ENCODE measurements at regions not wholly inside any gene's neighbourhood (a gene's known extent, or its start where the extent isn't known, plus 50 kb on each side); places are given as distances from the start of the nearest gene placed in this dataset.

GRCh38 chr21:16569679-16570078 is 839.9 kb downstream of the USP25 start:
- intact Hi-C loops (cut with DNase I), result no loop called here
- no peak for DNase-seq (ENCODE audit: low spot score)

GRCh38 chr21:16570171-16570570 is 840.4 kb downstream of the USP25 start:
- intact Hi-C loops (cut with DNase I), result no loop called here
- DNase-seq (ENCODE audit: low spot score), result no peak

- intact Hi-C loops (cut with DNase I), result no loop called here
- DNase-seq (ENCODE audit: low spot score), result no peak
Observed at GRCh38 chr21:16570856-16571255, 841.1 kb downstream of the USP25 start.

GRCh38 chr21:16571594-16571993 is 841.8 kb downstream of the USP25 start:
- no peak for DNase-seq (ENCODE audit: low spot score)
- intact Hi-C loops (cut with DNase I), result no loop called here

- no peak for DNase-seq (ENCODE audit: low spot score)
- intact Hi-C loops (cut with DNase I), result no loop called here
Observed at GRCh38 chr21:16572032-16572431, 842.2 kb downstream of the USP25 start.

GRCh38 chr21:16573578-16573977 is 843.8 kb downstream of the USP25 start:
- no peak for DNase-seq (ENCODE audit: low spot score)
- intact Hi-C loops (cut with DNase I), result no loop called here

GRCh38 chr21:16577975-16578374 is 848.2 kb downstream of the USP25 start:
- no peak for DNase-seq (ENCODE audit: low spot score)

GRCh38 chr21:16578912-16579311 is 849.1 kb downstream of the USP25 start:
- intact Hi-C loops (cut with DNase I), result no loop called here

More at GRCh38 chr21:16577975-16578374, 848.2 kb downstream of the USP25 start:
- intact Hi-C loops (cut with DNase I), result no loop called here

GRCh38 chr21:16579538-16579937 is 849.8 kb downstream of the USP25 start:
- no peak for DNase-seq (ENCODE audit: low spot score)
- intact Hi-C loops (cut with DNase I), result no loop called here

More at GRCh38 chr21:16578912-16579311, 849.1 kb downstream of the USP25 start:
- no peak for DNase-seq (ENCODE audit: low spot score)

- intact Hi-C loops (cut with DNase I), result loop anchor here in 1 of 2 donors (10.0 kb wide), 1 partner anchor 46 kb away; no protein-coding TSS in a partner anchor
- no peak for DNase-seq (ENCODE audit: low spot score)
Observed at GRCh38 chr21:16580661-16581060, 850.9 kb downstream of the USP25 start.

- intact Hi-C loops (cut with DNase I), result loop anchor here in 1 of 2 donors (10.0 kb wide), 1 partner anchor 49 kb away; no protein-coding TSS in a partner anchor
- no peak for DNase-seq (ENCODE audit: low spot score)
Observed at GRCh38 chr21:16583556-16583955, 853.8 kb downstream of the USP25 start.

GRCh38 chr21:16584756-16585155 is 855.0 kb downstream of the USP25 start:
- no peak for DNase-seq (ENCODE audit: low spot score)
- intact Hi-C loops (cut with DNase I), result loop anchor here in 1 of 2 donors (10.0 kb wide), 1 partner anchor 50 kb away; no protein-coding TSS in a partner anchor

GRCh38 chr21:16585896-16586295 is 856.1 kb downstream of the USP25 start:
- DNase-seq (ENCODE audit: low spot score), result no peak
- intact Hi-C loops (cut with DNase I), result loop anchor here in 1 of 2 donors (10.0 kb wide), 1 partner anchor 51 kb away; no protein-coding TSS in a partner anchor

- DNase-seq (ENCODE audit: low spot score), result peak; percentile 79
- intact Hi-C loops (cut with DNase I), result loop anchor here in 1 of 2 donors (10.0 kb wide), 1 partner anchor 52 kb away; no protein-coding TSS in a partner anchor
Observed at GRCh38 chr21:16587141-16587581, 857.4 kb downstream of the USP25 start.

- DNase-seq (ENCODE audit: low spot score), result peak; percentile 42
- intact Hi-C loops (cut with DNase I), result loop anchor here in 1 of 2 donors (10.0 kb wide), 1 partner anchor 53 kb away; no protein-coding TSS in a partner anchor
Observed at GRCh38 chr21:16587681-16588375, 858.0 kb downstream of the USP25 start.

- DNase-seq (ENCODE audit: low spot score), result peak; percentile 86
- intact Hi-C loops (cut with DNase I), result loop anchor here in 1 of 2 donors (10.0 kb wide), 1 partner anchor 54 kb away; no protein-coding TSS in a partner anchor
Observed at GRCh38 chr21:16588433-16588860, 858.7 kb downstream of the USP25 start.

- intact Hi-C loops (cut with DNase I), result loop anchor here in 1 of 2 donors (10.0 kb wide), 1 partner anchor 54 kb away; no protein-coding TSS in a partner anchor
- no peak for DNase-seq (ENCODE audit: low spot score)
Observed at GRCh38 chr21:16589006-16589898, 859.5 kb downstream of the USP25 start.

- DNase-seq (ENCODE audit: low spot score), result no peak
- intact Hi-C loops (cut with DNase I), result no loop called here
Observed at GRCh38 chr21:16590186-16590585, 860.4 kb downstream of the USP25 start.

GRCh38 chr21:16590641-16591292 is 861.0 kb downstream of the USP25 start:
- no peak for DNase-seq (ENCODE audit: low spot score)
- intact Hi-C loops (cut with DNase I), result no loop called here

Measured in posterior vena cava (tissue), 2 donors.